ENCODE measurements at regions not wholly inside any gene's neighbourhood (a gene's known extent, or its start where the extent isn't known, plus 50 kb on each side); places are given as distances from the start of the nearest gene placed in this dataset.

GRCh38 chr11:45483416-45483815 lies 182.0 kb downstream of the CHST1 start:
- Histone ChIP-seq H3K4me1 (ENCODE audit: control insufficient read depth in 2 of 2, insufficient read depth in 2 of 2, low read length in 2 of 2) (no peaks in the 10 kb centered on the region), H3K27me3 (ENCODE audit: control insufficient read depth in 2 of 2, insufficient read depth in 2 of 2, low read length in 2 of 2) (peaks cover 4 to 7% of the 10 kb centered on the region in 2 donors), H3K27ac (ENCODE audit: low read depth in 2 of 2, low read length in 2 of 2) (no peak overlapping the region), H3K9ac (ENCODE audit: low read depth in 1 of 2, low read length in 2 of 2) (no peak overlapping the region), H3K9me3 (ENCODE audit: control insufficient read depth in 2 of 2, low read length in 2 of 2) (no peaks in the 10 kb centered on the region), H3K36me3 (ENCODE audit: control insufficient read depth in 2 of 2, insufficient read depth in 2 of 2, low read length in 2 of 2) (no peaks in the 10 kb centered on the region), H3K4me3 (ENCODE audit: low read length in 2 of 2) (no peak overlapping the region)

DNA sequence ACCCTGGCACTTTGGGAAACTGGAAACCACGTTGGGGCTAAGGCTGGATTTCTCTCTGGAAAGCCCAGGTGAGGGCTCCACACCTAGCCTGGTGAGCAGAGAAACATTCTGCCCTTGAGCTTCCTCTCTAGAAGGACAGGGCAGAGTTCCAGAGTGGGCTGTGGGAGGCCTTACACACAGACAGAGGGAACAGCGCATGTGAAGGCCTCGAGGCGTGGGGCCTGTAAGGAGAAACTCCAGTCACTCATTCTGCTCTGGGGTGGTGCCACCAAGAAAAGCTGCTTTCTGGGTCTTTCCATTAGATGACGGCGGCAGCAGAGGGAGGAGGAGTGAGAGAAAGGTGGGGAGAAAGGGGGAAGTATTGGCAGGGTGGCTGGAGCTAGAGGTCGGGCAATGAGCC lies 183.1 kb downstream of the CHST1 start:
- Histone ChIP-seq H3K36me3 (ENCODE audit: control insufficient read depth in 2 of 2, insufficient read depth in 2 of 2, low read length in 2 of 2) (no peaks in the 10 kb centered on the region), H3K27ac (ENCODE audit: low read depth in 2 of 2, low read length in 2 of 2) (no peak overlapping the region), H3K9ac (ENCODE audit: low read depth in 1 of 2, low read length in 2 of 2) (no peak overlapping the region), H3K4me1 (ENCODE audit: control insufficient read depth in 2 of 2, insufficient read depth in 2 of 2, low read length in 2 of 2) (no peaks in the 10 kb centered on the region), H3K27me3 (ENCODE audit: control insufficient read depth in 2 of 2, insufficient read depth in 2 of 2, low read length in 2 of 2) (peaks cover 4 to 7% of the 10 kb centered on the region in 2 donors), H3K4me3 (ENCODE audit: low read length in 2 of 2) (no peak overlapping the region), H3K9me3 (ENCODE audit: control insufficient read depth in 2 of 2, low read length in 2 of 2) (no peaks in the 10 kb centered on the region)

GRCh38 chr11:45481026-45481425 lies 184.4 kb downstream of the CHST1 start:
- Histone ChIP-seq H3K4me1 (ENCODE audit: control insufficient read depth in 2 of 2, insufficient read depth in 2 of 2, low read length in 2 of 2) (no peaks in the 10 kb centered on the region), H3K4me3 (ENCODE audit: low read length in 2 of 2) (no peak overlapping the region), H3K36me3 (ENCODE audit: control insufficient read depth in 2 of 2, insufficient read depth in 2 of 2, low read length in 2 of 2) (no peaks in the 10 kb centered on the region), H3K9ac (ENCODE audit: low read depth in 1 of 2, low read length in 2 of 2) (no peak overlapping the region), H3K27ac (ENCODE audit: low read depth in 2 of 2, low read length in 2 of 2) (no peak overlapping the region), H3K27me3 (ENCODE audit: control insufficient read depth in 2 of 2, insufficient read depth in 2 of 2, low read length in 2 of 2) (peaks cover 4 to 7% of the 10 kb centered on the region in 2 donors), H3K9me3 (ENCODE audit: control insufficient read depth in 2 of 2, low read length in 2 of 2) (no peaks in the 10 kb centered on the region)

DNA sequence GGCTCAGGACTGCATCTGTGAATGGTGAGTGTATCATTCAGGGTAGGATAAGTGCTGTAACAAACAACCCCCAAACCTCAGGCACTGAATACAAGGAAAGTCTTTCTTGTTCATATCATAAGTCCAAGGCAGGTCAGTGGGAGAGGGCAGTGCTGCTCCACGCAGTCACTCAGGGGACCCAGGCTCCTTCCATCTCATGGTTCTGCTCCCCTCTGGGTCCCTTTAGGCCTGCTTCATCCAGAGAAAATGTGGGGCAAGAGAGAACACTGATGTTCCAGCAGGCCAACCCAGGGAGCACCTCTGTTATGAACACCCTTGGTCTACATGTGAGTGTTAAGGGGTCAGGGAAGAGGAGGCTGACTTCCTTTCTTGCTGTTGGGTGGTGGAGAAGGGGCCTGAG lies 187.8 kb downstream of the CHST1 start:
- Histone ChIP-seq H3K9me3 (ENCODE audit: control insufficient read depth in 2 of 2, low read length in 2 of 2) (no peaks in the 10 kb centered on the region), H3K4me3 (ENCODE audit: low read length in 2 of 2) (no peak overlapping the region), H3K27me3 (ENCODE audit: control insufficient read depth in 2 of 2, insufficient read depth in 2 of 2, low read length in 2 of 2) (peaks cover under 1 to 6% of the 10 kb centered on the region in 2 donors), H3K4me1 (ENCODE audit: control insufficient read depth in 2 of 2, insufficient read depth in 2 of 2, low read length in 2 of 2) (no peaks in the 10 kb centered on the region), H3K36me3 (ENCODE audit: control insufficient read depth in 2 of 2, insufficient read depth in 2 of 2, low read length in 2 of 2) (no peaks in the 10 kb centered on the region), H3K27ac (ENCODE audit: low read depth in 2 of 2, low read length in 2 of 2) (no peak overlapping the region), H3K9ac (ENCODE audit: low read depth in 1 of 2, low read length in 2 of 2) (no peak overlapping the region)

GRCh38 chr11:45476126-45476525 lies 189.3 kb downstream of the CHST1 start:
- H3K9ac ChIP-seq (ENCODE audit: low read depth in 1 of 2, low read length in 2 of 2), result no peak overlapping the region
- H3K4me1 ChIP-seq (ENCODE audit: control insufficient read depth in 2 of 2, insufficient read depth in 2 of 2, low read length in 2 of 2), result no peaks in the 10 kb centered on the region
- peaks cover 0 to 2% of the 10 kb centered on the region in 2 donors for H3K27me3 ChIP-seq (ENCODE audit: control insufficient read depth in 2 of 2, insufficient read depth in 2 of 2, low read length in 2 of 2)
- H3K36me3 ChIP-seq (ENCODE audit: control insufficient read depth in 2 of 2, insufficient read depth in 2 of 2, low read length in 2 of 2), result no peaks in the 10 kb centered on the region
- no peak overlapping the region for H3K4me3 ChIP-seq (ENCODE audit: low read length in 2 of 2)
- H3K9me3 ChIP-seq (ENCODE audit: control insufficient read depth in 2 of 2, low read length in 2 of 2), result no peaks in the 10 kb centered on the region
- no peak overlapping the region for H3K27ac ChIP-seq (ENCODE audit: low read depth in 2 of 2, low read length in 2 of 2)

- Histone ChIP-seq H3K27ac (ENCODE audit: low read depth in 2 of 2, low read length in 2 of 2) (no peak overlapping the region), H3K9ac (ENCODE audit: low read depth in 1 of 2, low read length in 2 of 2) (no peak overlapping the region), H3K36me3 (ENCODE audit: control insufficient read depth in 2 of 2, insufficient read depth in 2 of 2, low read length in 2 of 2) (no peaks in the 10 kb centered on the region), H3K4me1 (ENCODE audit: control insufficient read depth in 2 of 2, insufficient read depth in 2 of 2, low read length in 2 of 2) (no peaks in the 10 kb centered on the region), H3K9me3 (ENCODE audit: control insufficient read depth in 2 of 2, low read length in 2 of 2) (no peaks in the 10 kb centered on the region), H3K4me3 (ENCODE audit: low read length in 2 of 2) (no peak overlapping the region), H3K27me3 (ENCODE audit: control insufficient read depth in 2 of 2, insufficient read depth in 2 of 2, low read length in 2 of 2) (peaks cover 0 to 2% of the 10 kb centered on the region in 2 donors)
These were observed 189.0 kb upstream of the SYT13 start for GRCh38 chr11:45475173-45475572.

DNA sequence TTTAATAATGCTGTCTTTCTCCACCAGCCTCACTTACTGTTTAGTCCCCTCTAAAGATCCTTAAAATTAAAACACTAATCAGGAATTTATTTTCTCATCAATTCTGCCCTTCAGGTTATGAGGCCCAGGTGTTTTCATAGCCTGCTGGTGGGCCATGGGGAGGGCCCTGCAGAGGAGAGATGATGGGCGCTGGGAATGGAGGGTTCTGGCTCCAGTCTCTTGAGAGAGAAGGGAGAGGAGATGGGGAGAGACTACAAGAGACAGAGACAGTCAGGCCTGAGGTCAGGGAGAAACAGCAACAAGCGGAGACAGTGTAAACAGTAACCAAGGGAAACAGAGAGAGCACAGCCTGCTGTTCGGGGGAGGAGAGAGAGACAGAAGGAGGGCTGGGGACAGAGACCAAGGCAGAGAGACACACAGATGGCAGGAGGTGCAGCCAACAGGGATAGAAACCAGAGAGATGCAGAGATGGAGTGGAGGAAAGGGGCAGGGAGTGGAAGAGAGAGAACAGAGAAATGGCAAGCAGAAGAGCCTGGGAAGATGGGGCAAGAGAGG lies 187.3 kb upstream of the SYT13 start:
- H3K27me3 ChIP-seq (ENCODE audit: control insufficient read depth in 2 of 2, insufficient read depth in 2 of 2, low read length in 2 of 2), result peaks cover 0 to 2% of the 10 kb centered on the region in 2 donors
- no peak overlapping the region for H3K4me3 ChIP-seq (ENCODE audit: low read length in 2 of 2)
- no peaks in the 10 kb centered on the region for H3K4me1 ChIP-seq (ENCODE audit: control insufficient read depth in 2 of 2, insufficient read depth in 2 of 2, low read length in 2 of 2)
- H3K36me3 ChIP-seq (ENCODE audit: control insufficient read depth in 2 of 2, insufficient read depth in 2 of 2, low read length in 2 of 2), result no peaks in the 10 kb centered on the region
- no peak overlapping the region for H3K9ac ChIP-seq (ENCODE audit: low read depth in 1 of 2, low read length in 2 of 2)
- no peak overlapping the region for H3K27ac ChIP-seq (ENCODE audit: low read depth in 2 of 2, low read length in 2 of 2)
- H3K9me3 ChIP-seq (ENCODE audit: control insufficient read depth in 2 of 2, low read length in 2 of 2), result no peaks in the 10 kb centered on the region

- Histone ChIP-seq H3K9me3 (ENCODE audit: control insufficient read depth in 2 of 2, low read length in 2 of 2) (no peaks in the 10 kb centered on the region), H3K27ac (ENCODE audit: low read depth in 2 of 2, low read length in 2 of 2) (no peak overlapping the region), H3K4me1 (ENCODE audit: control insufficient read depth in 2 of 2, insufficient read depth in 2 of 2, low read length in 2 of 2) (no peaks in the 10 kb centered on the region), H3K27me3 (ENCODE audit: control insufficient read depth in 2 of 2, insufficient read depth in 2 of 2, low read length in 2 of 2) (peaks cover 0 to 2% of the 10 kb centered on the region in 2 donors), H3K4me3 (ENCODE audit: low read length in 2 of 2) (no peak overlapping the region), H3K36me3 (ENCODE audit: control insufficient read depth in 2 of 2, insufficient read depth in 2 of 2, low read length in 2 of 2) (no peaks in the 10 kb centered on the region), H3K9ac (ENCODE audit: low read depth in 1 of 2, low read length in 2 of 2) (no peak overlapping the region)
These were observed 186.7 kb upstream of the SYT13 start for GRCh38 chr11:45472716-45473317.

DNA sequence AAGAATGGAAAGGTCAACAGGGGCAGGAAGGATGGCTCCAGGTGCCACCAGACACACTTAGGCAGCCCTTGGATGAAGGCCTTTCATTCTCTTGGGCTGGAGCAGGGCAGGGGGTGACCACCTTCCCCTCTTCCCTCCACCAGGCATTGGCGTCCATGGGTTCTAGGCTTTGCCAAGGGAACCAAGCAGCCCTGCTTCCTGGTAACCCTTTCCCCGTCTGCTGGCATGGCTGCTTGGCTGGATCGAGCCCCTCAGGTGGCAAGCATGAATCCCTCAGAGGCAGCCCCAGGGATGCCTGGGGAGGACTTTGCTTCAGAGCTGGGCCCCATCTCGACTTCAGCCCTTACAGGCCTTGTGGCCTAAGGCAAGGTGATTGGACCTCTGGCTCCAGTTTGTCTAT lies 185.1 kb upstream of the SYT13 start:
- Histone ChIP-seq H3K36me3 (ENCODE audit: control insufficient read depth in 2 of 2, insufficient read depth in 2 of 2, low read length in 2 of 2) (no peaks in the 10 kb centered on the region), H3K27me3 (ENCODE audit: control insufficient read depth in 2 of 2, insufficient read depth in 2 of 2, low read length in 2 of 2) (peaks cover 0 to 2% of the 10 kb centered on the region in 2 donors), H3K9me3 (ENCODE audit: control insufficient read depth in 2 of 2, low read length in 2 of 2) (no peaks in the 10 kb centered on the region), H3K4me1 (ENCODE audit: control insufficient read depth in 2 of 2, insufficient read depth in 2 of 2, low read length in 2 of 2) (no peaks in the 10 kb centered on the region), H3K4me3 (ENCODE audit: low read length in 2 of 2) (no peak overlapping the region), H3K27ac (ENCODE audit: low read depth in 2 of 2, low read length in 2 of 2) (no peak overlapping the region), H3K9ac (ENCODE audit: low read depth in 1 of 2, low read length in 2 of 2) (no peak overlapping the region)

- no peak overlapping the region for H3K4me3 ChIP-seq (ENCODE audit: low read length in 2 of 2)
- no peak overlapping the region for H3K27ac ChIP-seq (ENCODE audit: low read depth in 2 of 2, low read length in 2 of 2)
- H3K36me3 ChIP-seq (ENCODE audit: control insufficient read depth in 2 of 2, insufficient read depth in 2 of 2, low read length in 2 of 2), result no peaks in the 10 kb centered on the region
- H3K9me3 ChIP-seq (ENCODE audit: control insufficient read depth in 2 of 2, low read length in 2 of 2), result no peaks in the 10 kb centered on the region
- H3K9ac ChIP-seq (ENCODE audit: low read depth in 1 of 2, low read length in 2 of 2), result no peak overlapping the region
- peaks cover 0 to 2% of the 10 kb centered on the region in 2 donors for H3K27me3 ChIP-seq (ENCODE audit: control insufficient read depth in 2 of 2, insufficient read depth in 2 of 2, low read length in 2 of 2)
- no peaks in the 10 kb centered on the region for H3K4me1 ChIP-seq (ENCODE audit: control insufficient read depth in 2 of 2, insufficient read depth in 2 of 2, low read length in 2 of 2)
These were observed 184.6 kb upstream of the SYT13 start for GRCh38 chr11:45470794-45471167.
